Naive thymus-derived CD4-positive, alpha-beta T cell (primary cell): ENCODE measurements at regions not wholly inside any gene's neighbourhood (a gene's known extent, or its start where the extent isn't known, plus 50 kb on each side); places are given as distances from the start of the nearest gene placed in this dataset.
"Not testable (repeated sequence)": the region's sequence is repeated elsewhere in the genome, so short reads cannot be mapped to it uniquely, and the experiment has no call there.

Experiments
- ATAC-seq: fragments of 150-1000 bp; cut with Tn5 transposase; 2 replicates; pipeline ENCODE4 v1.10.0; 2021; ENCODE audit warnings: mild to moderate bottlenecking, moderate library complexity
- CTCF ChIA-PET: fragments of 350-600 bp; sonication (Branson Sonifier 250); formaldehyde crosslinking; loops from one replicate; lab custom pipeline; 2021; ENCODE audit warnings: antibody characterized with exemption; lab: Charles Lee
- POLR2A ChIA-PET: fragments of 350-600 bp; sonication (Branson Sonifier 250); formaldehyde crosslinking; loops from one replicate; lab custom pipeline; 2021; ENCODE audit warnings: antibody characterized with exemption, inconsistent platforms; lab: Charles Lee
- DNase-seq, 9 donors: peaks; one replicate each; pipeline versions ENCODE4 v3.0.0 to v3.0.0-alpha.2; 2020 to 2022; ENCODE audit warnings: mixed read lengths in 1 of 9
- H3K27ac ChIP-seq: one replicate; pipeline ENCODE4 v1.7.0; 2013; ENCODE audit warnings: mild to moderate bottlenecking, low read depth, low read length, moderate library complexity
- H3K27me3 ChIP-seq, 2 donors: one replicate each; pipeline ENCODE4 v1.7.0; 2013; ENCODE audit warnings: low read length in 2 of 2, mild to moderate bottlenecking in 2 of 2, moderate library complexity in 2 of 2; ENCODE audit not compliant: control insufficient read depth in 2 of 2, insufficient read depth in 2 of 2
- H3K36me3 ChIP-seq, 3 experiments: 1 replicate in 2 of 3; 2 replicates in 1 of 3; pipeline ENCODE4 v1.7.0; 2013; ENCODE audit warnings: low read length in 3 of 3, mild to moderate bottlenecking in 3 of 3, moderate library complexity in 1 of 3; ENCODE audit not compliant: insufficient read depth in 3 of 3, control insufficient read depth in 2 of 3
- H3K4me1 ChIP-seq, 2 donors: one replicate each; pipeline ENCODE4 v1.7.0; 2013; ENCODE audit warnings: low read length in 2 of 2, mild to moderate bottlenecking in 2 of 2, moderate library complexity in 1 of 2; ENCODE audit not compliant: control insufficient read depth in 2 of 2, insufficient read depth in 2 of 2
- H3K4me3 ChIP-seq: 2 replicates; pipeline ENCODE4 v1.7.0; 2013; ENCODE audit warnings: mild to moderate bottlenecking, low read length
- H3K9me3 ChIP-seq, 3 experiments: 1 replicate in 2 of 3; 2 replicates in 1 of 3; pipeline ENCODE4 v1.7.0; 2013; ENCODE audit warnings: low read length in 3 of 3; ENCODE audit not compliant: control insufficient read depth in 2 of 3
- H3K27ac Mint-ChIP-seq, 9 donors: one replicate each; pipeline ENCODE4 v1.8.0; 2020 to 2022; ENCODE audit warnings: mixed read lengths in 9 of 9, mild to moderate bottlenecking in 8 of 9, moderate library complexity in 5 of 9, inconsistent platforms in 2 of 9
- H3K27me3 Mint-ChIP-seq, 5 donors: one replicate each; pipeline ENCODE4 v1.8.0; 2021 to 2022; ENCODE audit warnings: mixed read lengths in 5 of 5, mild to moderate bottlenecking in 1 of 5
- H3K36me3 Mint-ChIP-seq, 5 donors: one replicate each; pipeline ENCODE4 v1.8.0; 2020 to 2022; ENCODE audit warnings: mixed read lengths in 5 of 5, mild to moderate bottlenecking in 3 of 5, inconsistent platforms in 1 of 5
- H3K4me1 Mint-ChIP-seq, 7 donors: one replicate each; pipeline ENCODE4 v1.8.0; 2020 to 2022; ENCODE audit warnings: mixed read lengths in 7 of 7, mild to moderate bottlenecking in 3 of 7, inconsistent platforms in 1 of 7
- H3K4me3 Mint-ChIP-seq, 10 donors: one replicate each; pipeline ENCODE4 v1.8.0; 2020 to 2022; ENCODE audit warnings: mild to moderate bottlenecking in 10 of 10, mixed read lengths in 10 of 10, moderate library complexity in 6 of 10, inconsistent platforms in 2 of 10
- H3K9me3 Mint-ChIP-seq, 11 donors: one replicate each; pipeline ENCODE4 v1.8.0; 2020 to 2022; ENCODE audit warnings: mixed read lengths in 11 of 11, mild to moderate bottlenecking in 4 of 11, inconsistent platforms in 1 of 11, moderate library complexity in 1 of 11
- intact Hi-C, 2 donors: fragments of 100-400 bp; cut with micrococcal nuclease; formaldehyde crosslinking; loops; one replicate each; pipeline ENCODE4 v1.15.1; 2023

- H3K4me3 ChIP-seq, H3K27ac ChIP-seq, CTCF ChIA-PET, H3K27ac Mint-ChIP-seq, H3K4me3 Mint-ChIP-seq, DNase-seq, H3K9me3 ChIP-seq, POLR2A ChIA-PET, H3K9me3 Mint-ChIP-seq, H3K36me3 Mint-ChIP-seq, H3K27me3 ChIP-seq, H3K4me1 ChIP-seq, H3K36me3 ChIP-seq, H3K4me1 Mint-ChIP-seq, intact Hi-C loops, ATAC-seq: not testable (repeated sequence)
- peaks cover 0 to 17% (median 8%) of the 10 kb centered on the region in 5 donors for H3K27me3 Mint-ChIP-seq
Observed at GRCh38 chr7:25743670-25744451, 408.1 kb upstream of the NFE2L3 start.

GRCh38 chr7:25750744-25751508, 401.1 kb upstream of the NFE2L3 start:
- Mint-ChIP-seq H3K4me1 (no peaks in the 10 kb centered on the region), H3K36me3 (no peaks in the 10 kb centered on the region), H3K9me3 (peaks cover 0 to 1% (median 0%) of the 10 kb centered on the region in 11 donors), H3K27ac (no peak overlapping the region), H3K4me3 (no peak overlapping the region), H3K27me3 (peaks cover 0 to 14% (median 5%) of the 10 kb centered on the region in 5 donors)
- Histone ChIP-seq H3K36me3 (no peaks in the 10 kb centered on the region), H3K27ac (no peak overlapping the region), H3K4me1 (no peaks in the 10 kb centered on the region), H3K9me3 (no peaks in the 10 kb centered on the region), H3K27me3 (no peaks in the 10 kb centered on the region), H3K4me3 (no peak overlapping the region)
- ATAC-seq: no peak
- ChIA-PET POLR2A (no interaction called here), CTCF (no interaction called here)
- no peak for DNase-seq
- intact Hi-C loops: no loop called here

- ATAC-seq (no peak), DNase-seq (no peak)
- Mint-ChIP-seq H3K36me3 (no peaks in the 10 kb centered on the region), H3K27ac (no peak overlapping the region), H3K9me3 (peaks cover 0 to 1% (median 0%) of the 10 kb centered on the region in 11 donors), H3K27me3 (peaks cover 0 to 22% (median 6%) of the 10 kb centered on the region in 5 donors), H3K4me1 (no peaks in the 10 kb centered on the region), H3K4me3 (no peak overlapping the region)
- ChIA-PET CTCF (no interaction called here), POLR2A (no interaction called here)
- Histone ChIP-seq H3K27ac (no peak overlapping the region), H3K36me3 (no peaks in the 10 kb centered on the region), H3K4me1 (no peaks in the 10 kb centered on the region), H3K9me3 (no peaks in the 10 kb centered on the region), H3K27me3 (peaks cover 0 to 3% of the 10 kb centered on the region in 2 donors), H3K4me3 (no peak overlapping the region)
- intact Hi-C loops: no loop called here
Observed at GRCh38 chr7:25752154-25752553, 399.8 kb upstream of the NFE2L3 start.

- CTCF ChIA-PET: no interaction called here
- H3K36me3 ChIP-seq: no peaks in the 10 kb centered on the region
- intact Hi-C loops: no loop called here
- no peak for DNase-seq
- no peak overlapping the region for H3K4me3 Mint-ChIP-seq
- H3K4me3 ChIP-seq: no peak overlapping the region
- POLR2A ChIA-PET: no interaction called here
- peaks cover 0 to 1% (median 0%) of the 10 kb centered on the region in 11 donors for H3K9me3 Mint-ChIP-seq
- no peak for ATAC-seq
- peaks cover 0 to 3% of the 10 kb centered on the region in 2 donors for H3K27me3 ChIP-seq
- no peaks in the 10 kb centered on the region for H3K36me3 Mint-ChIP-seq
- H3K9me3 ChIP-seq: no peaks in the 10 kb centered on the region
- H3K4me1 Mint-ChIP-seq: no peaks in the 10 kb centered on the region
- peaks cover 0 to 22% (median 6%) of the 10 kb centered on the region in 5 donors for H3K27me3 Mint-ChIP-seq
- no peak overlapping the region for H3K27ac ChIP-seq
- H3K4me1 ChIP-seq: no peaks in the 10 kb centered on the region
- H3K27ac Mint-ChIP-seq: peak overlapping the region in 1 of 9 donors; percentile 33
Observed at GRCh38 chr7:25752967-25753791, 398.8 kb upstream of the NFE2L3 start.

- Mint-ChIP-seq H3K9me3 (peaks cover 0 to 1% (median 0%) of the 10 kb centered on the region in 11 donors), H3K27ac (no peak overlapping the region), H3K4me3 (no peak overlapping the region), H3K4me1 (no peaks in the 10 kb centered on the region), H3K27me3 (peaks cover 0 to 22% (median 6%) of the 10 kb centered on the region in 5 donors), H3K36me3 (no peaks in the 10 kb centered on the region)
- Histone ChIP-seq H3K27me3 (peaks cover 0 to 3% of the 10 kb centered on the region in 2 donors), H3K4me1 (no peaks in the 10 kb centered on the region), H3K4me3 (no peak overlapping the region), H3K9me3 (no peaks in the 10 kb centered on the region), H3K27ac (no peak overlapping the region), H3K36me3 (no peaks in the 10 kb centered on the region)
- DNase-seq (no peak), ATAC-seq (no peak)
- POLR2A ChIA-PET: no interaction called here
- CTCF ChIA-PET: no interaction called here
- intact Hi-C loops: no loop called here
Observed at GRCh38 chr7:25753837-25754236, 398.2 kb upstream of the NFE2L3 start.

- Mint-ChIP-seq H3K36me3 (no peaks in the 10 kb centered on the region), H3K27me3 (peaks cover under 1 to 22% (median 6%) of the 10 kb centered on the region in 5 donors), H3K4me3 (no peak overlapping the region), H3K4me1 (no peaks in the 10 kb centered on the region), H3K9me3 (no peaks in the 10 kb centered on the region), H3K27ac (no peak overlapping the region)
- Histone ChIP-seq H3K4me1 (no peaks in the 10 kb centered on the region), H3K27me3 (peaks cover 0 to 3% of the 10 kb centered on the region in 2 donors), H3K36me3 (no peaks in the 10 kb centered on the region), H3K4me3 (no peak overlapping the region), H3K9me3 (no peaks in the 10 kb centered on the region), H3K27ac (no peak overlapping the region)
- no peak for ATAC-seq
- ChIA-PET CTCF (no interaction called here), POLR2A (no interaction called here)
- intact Hi-C loops: no loop called here
- no peak for DNase-seq
Observed at GRCh38 chr7:25754333-25754732, 397.7 kb upstream of the NFE2L3 start.
